ENCODE measurements at regions not wholly inside any gene's neighbourhood (a gene's known extent, or its start where the extent isn't known, plus 50 kb on each side); places are given as distances from the start of the nearest gene placed in this dataset.

DNA sequence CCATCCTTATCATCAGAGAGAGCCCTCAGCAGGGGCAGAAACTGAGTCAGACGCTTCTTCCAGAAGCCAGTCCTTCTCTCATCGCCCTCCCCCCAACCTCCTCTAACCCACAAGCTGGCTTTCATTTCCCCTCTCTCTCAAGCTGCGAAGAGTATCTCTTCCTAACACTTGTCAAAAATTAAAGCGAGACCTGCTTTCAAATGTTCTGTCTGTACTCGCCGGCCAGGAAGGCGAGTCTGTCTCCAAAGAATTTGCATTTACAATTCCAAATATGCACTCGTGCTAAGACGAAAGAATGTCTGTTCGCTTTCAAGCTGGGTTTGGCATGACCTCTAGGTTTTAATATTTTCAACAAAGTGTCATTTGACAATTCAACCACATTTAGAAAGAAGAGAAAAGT lies 140.4 kb downstream of the RGS9 start:
- TF ChIP-seq, protein P1, sequence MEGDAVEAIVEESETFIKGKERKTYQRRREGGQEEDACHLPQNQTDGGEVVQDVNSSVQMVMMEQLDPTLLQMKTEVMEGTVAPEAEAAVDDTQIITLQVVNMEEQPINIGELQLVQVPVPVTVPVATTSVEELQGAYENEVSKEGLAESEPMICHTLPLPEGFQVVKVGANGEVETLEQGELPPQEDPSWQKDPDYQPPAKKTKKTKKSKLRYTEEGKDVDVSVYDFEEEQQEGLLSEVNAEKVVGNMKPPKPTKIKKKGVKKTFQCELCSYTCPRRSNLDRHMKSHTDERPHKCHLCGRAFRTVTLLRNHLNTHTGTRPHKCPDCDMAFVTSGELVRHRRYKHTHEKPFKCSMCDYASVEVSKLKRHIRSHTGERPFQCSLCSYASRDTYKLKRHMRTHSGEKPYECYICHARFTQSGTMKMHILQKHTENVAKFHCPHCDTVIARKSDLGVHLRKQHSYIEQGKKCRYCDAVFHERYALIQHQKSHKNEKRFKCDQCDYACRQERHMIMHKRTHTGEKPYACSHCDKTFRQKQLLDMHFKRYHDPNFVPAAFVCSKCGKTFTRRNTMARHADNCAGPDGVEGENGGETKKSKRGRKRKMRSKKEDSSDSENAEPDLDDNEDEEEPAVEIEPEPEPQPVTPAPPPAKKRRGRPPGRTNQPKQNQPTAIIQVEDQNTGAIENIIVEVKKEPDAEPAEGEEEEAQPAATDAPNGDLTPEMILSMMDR (IDR thresholded peaks at IDR 0.05; ENCODE audit: borderline replicate concordance, control extremely low read depth, extremely low read depth, insufficient read depth, missing control alignments), result no peak
- DNase-seq (ENCODE audit: low spot score), result no peak
- in situ Hi-C loops (cut with MboI; ENCODE audit: low sequenced_read_pairs, unreplicated experiment), result loop anchor here (25.0 kb wide), 2 partner anchors 710 to 885 kb away; no protein-coding TSS in a partner anchor

Measured in GM13976 (cell line).